ENCODE measurements at regions not wholly inside any gene's neighbourhood (a gene's known extent, or its start where the extent isn't known, plus 50 kb on each side); places are given as distances from the start of the nearest gene placed in this dataset.

DNA sequence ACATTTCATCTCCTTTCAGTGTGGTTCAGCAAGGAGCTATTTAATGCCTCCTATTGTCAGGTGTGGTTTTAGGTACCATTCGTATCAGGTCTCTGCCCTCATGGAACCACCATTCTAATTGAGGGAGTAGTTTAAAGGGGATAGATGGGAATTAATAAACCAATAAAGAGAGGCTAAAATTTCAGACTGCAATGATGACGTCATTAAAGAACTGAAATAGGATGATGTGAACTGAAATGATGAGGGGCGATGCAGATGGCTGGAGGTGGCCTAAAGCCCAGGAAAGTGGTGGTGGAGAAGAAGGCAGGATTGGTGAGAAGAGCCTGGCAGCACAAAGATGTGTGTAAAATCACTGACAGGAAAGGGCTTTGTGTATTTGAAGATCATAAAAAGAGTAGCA lies 148.9 kb upstream of the RBFOX1 start:
- DNase-seq: no peak

DNA sequence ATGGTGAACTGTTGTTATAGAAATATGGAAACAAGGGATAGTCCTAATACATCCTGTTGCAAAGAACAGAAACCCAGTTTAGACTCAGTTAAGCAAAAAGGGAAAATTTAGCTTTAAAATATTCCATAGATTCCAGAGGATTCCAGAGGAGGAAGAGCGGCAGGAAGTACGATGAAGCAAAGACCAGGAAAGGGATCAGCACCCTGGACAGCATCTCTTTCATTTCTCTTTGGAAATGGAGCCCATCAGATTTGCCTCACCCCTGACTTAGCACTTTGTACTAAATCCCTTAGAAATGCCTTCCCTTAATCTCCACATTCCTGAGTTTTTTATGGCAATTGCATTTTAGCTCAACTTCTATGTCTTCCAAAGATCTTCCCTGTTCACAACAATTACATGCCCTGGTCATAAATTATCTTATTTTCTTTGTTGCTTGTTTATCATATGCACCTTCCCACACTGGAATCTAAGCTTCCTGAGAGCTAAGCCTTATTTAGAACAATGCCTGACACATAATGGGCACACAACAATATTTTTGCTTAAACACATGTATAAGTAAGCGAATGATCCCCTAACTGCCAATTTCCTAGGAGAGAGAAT lies 150.0 kb upstream of the RBFOX1 start:
- DNase-seq: no peak

DNA sequence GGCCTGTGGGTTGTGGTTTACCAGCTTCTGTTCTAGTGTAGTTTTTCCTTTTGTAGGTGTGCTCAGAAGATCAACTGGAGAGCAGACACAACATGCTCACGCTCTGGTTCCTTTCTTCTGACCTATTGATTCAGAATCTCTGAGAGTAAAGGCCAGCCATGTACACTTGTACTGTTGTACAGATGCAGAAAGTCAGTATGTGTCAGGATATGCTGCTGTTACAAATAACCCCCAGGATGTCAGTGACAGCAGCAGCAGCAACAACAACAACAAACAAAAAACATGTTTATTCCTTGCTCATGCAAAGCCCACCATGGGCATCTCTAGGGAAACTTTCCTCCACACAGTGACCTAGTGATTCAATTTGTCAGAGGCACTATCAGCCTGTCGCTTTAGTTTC lies 154.8 kb upstream of the RBFOX1 start:
- DNase-seq: no peak

DNA sequence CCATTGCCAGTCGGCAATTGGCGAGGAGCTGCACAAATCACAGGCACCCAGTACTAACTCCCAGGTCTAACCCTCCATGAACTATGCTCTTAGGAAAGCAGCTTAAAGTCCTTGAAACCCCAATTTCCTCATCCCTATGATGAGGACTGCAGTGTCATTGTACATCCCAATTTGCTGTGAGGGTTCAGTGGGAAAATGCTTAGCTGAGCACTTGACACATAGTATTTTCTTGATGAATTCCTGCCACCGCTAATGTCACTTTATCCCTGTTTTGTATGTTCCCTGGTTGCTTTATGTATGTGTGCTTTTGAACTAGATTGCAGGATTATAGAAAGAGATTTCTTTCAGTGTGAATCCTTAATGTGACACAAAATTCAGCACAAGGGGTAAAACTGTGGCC lies 161.5 kb upstream of the RBFOX1 start:
- no peak for DNase-seq

DNA sequence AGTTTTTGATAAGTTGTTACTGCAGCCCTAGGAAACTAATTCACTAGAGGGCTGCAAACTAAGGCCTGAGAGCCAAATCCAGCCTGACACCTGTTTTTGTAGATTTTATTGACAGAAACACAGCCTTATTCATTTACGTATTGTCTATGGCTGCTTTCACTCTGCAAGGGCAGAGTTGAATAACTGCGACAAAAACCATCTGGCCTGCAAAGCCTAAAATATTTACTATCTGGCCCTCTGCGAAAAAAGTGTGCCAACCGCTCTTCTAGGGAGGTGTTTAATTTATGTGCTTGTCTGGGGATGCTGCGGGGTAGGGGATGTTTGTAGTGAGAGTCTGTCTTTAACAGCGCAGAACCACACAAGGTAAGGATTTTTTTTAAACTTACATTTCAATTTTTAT lies 165.0 kb upstream of the RBFOX1 start:
- no peak for DNase-seq

DNA sequence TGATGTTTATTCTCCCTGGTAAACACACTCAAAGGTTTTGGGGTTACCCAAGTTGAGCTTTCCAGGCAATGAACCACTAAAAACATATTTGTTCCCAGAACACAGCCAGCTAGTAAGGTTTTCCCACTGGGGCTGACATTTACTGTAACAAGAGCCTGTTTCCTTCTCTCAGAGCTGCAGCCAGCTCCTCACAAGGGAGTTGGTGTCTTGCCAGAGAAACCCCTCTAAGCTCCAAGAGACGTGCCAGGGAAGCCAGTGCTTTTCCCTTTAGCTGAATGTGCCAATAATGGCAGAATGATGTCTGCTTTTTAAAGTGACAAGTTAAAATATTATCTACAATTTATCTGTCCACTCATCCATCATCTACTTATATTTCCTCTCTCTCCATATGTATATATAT lies 170.8 kb upstream of the RBFOX1 start:
- no peak for DNase-seq

DNA sequence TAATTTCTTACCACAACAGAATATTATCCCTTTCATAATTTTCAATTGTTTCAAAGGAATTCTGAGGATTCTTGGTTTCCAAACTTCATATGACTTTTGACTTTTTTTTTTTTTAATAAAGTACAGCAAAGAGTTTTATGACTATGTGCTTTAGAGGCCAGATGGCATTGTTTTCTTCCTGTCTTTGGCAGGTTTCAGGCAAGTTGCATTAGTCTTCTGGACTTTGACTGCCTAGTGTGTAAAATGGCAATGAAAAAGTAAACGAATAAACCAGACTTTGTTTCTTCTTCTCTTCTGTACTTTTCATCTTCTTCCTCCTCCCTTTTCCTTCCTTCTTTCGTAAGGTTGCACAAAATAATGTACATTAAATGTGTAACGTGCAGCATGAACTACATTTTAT lies 172.6 kb upstream of the RBFOX1 start:
- no peak for DNase-seq

DNA sequence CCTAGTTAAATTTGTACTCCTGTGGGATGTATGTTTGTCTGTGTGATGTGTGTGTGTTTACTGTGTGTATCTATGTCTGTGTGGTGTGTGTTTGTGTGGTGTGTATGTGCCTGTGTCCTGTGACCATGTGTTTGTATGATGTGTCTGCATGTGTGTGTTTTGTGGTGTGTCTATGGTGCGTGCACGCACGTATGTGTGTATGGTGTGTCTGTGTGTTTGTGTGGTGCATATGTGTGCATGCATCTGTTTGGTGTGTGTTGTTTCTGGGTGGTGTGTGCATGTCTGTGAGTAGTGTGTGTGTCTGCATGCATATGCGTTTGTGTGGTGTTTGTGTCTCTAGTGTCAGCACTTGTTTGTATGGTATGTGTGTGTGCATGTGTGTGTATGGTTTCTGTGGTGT lies 174.2 kb upstream of the RBFOX1 start:
- DNase-seq: no peak

DNA sequence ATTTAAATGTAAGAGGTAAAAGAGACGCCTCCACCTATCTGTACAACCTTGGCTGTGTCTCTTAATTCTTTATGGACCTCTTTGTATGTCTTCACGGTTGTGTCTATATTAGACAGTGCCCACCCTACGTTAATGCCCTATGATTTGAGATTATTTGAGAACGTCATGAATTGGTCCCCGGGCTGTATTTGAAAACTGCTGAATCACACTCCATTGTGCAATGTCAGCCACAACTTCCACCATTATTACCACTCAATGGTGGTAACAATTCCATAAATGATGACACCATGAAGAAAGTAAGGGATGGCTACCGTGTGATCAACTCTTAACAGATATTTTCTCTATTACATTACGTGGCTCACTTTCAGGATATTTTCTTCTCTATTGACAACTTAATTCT lies 182.4 kb upstream of the RBFOX1 start:
- no peak for DNase-seq

DNA sequence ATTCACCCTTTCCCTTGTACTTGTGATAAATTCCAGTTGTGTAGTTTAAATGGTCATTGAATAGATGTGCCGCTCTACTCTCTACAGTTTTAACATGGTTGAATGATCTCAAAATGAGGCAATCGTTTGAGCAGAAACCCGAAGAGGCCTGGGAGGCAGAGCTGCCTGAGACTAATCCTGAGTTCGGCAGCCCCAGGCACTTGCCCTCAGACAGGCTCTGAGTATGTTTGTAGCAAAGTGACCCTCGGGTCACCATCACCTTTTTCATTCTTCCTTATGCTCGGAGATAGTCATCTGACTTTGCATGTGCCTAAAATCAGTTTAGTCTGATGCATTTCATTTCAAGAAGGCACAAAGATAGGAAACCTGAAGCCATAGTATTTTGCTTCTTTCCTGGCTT lies 184.0 kb upstream of the RBFOX1 start:
- DNase-seq: no peak

DNA sequence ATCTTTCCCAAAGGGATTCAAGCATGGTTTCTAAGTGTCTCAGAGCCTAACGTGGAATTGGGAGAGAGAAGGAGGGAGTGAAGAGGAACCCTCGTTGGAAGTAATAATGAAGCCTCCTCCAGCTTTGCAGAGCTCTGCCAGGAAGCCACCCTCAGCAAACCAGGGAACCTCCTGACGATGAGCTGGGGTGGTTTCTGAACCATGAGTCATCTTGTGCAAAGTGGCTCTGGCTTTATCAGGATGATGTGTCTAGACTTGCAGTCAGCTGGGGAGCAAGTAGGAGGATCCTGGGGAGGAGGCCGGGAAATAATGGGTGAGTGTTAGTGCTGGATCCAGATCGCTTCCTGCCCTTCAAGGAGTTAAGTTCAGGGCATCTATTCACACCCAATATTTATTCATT lies 191.7 kb upstream of the RBFOX1 start:
- DNase-seq: no peak

DNA sequence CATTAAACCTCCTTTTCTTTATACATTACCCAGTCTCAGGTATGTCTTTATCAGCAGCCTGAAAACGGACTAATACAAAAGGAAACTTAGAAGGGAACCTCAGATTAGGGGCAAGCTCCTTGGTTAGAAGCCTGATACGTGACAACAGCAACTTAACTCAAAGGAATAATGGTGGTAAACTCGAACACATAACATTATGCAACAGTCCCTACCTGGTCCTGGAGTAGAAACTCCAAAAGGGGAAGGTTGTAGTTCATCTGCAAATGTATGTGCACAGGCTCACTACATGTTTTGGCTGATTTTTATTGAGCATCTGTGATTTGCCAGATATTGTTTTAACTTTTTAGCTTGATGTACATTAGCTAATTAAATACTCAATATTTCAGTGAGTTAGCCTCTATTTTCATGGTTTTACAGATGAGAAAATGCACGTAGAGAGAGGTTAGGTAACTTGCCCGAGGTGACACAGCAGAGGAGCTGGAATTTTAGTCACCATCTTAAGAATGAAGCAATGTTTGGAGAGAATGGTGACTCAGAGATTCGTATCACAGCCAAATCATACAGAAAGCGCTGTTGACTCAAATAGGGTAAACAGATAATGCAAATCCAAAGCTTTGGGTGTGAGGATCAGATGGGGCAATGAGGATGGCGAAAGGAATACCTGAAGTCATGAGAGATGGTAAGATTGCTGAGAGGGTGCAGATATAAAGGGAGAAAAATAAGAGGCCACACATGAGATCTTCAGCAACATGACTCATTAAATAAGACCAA lies 194.9 kb upstream of the RBFOX1 start:
- no peak for DNase-seq

DNA sequence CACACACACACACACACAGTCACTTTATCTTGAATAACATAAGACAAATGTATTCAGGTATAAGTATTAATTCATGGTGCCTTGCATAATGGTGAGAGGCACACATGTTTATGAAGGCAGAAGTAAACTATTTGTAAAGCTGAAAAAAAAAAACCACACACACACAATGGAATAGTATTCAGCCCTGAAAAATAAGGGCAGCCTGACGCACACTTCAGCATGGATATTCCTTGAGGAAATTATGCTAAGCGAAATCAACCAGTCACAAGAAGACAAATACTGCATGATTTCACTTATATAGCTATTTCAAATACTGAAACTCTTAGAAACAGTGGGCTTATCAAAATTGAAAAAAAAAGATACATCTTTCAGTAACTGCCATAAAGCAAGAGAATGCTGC lies 200.2 kb upstream of the RBFOX1 start:
- DNase-seq: no peak

DNA sequence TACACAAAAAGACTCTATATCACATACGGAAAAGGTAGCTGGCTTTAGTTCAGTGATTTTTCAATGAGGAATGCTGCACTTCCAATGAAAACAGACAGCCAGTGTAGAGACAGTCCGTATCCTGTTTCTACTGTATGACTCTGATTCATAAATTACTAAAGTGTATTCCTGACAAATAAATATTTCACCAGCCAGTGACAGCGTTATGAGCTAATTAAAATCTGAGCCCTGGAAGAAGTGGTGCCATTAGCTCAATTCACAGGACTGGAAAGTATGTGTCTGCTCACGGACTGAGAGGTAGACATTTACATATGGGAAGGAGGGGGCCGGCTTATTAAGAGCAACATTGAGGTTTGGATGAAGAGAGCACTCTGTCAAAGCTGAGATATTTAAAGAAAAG lies 207.9 kb upstream of the RBFOX1 start:
- DNase-seq: no peak

DNA sequence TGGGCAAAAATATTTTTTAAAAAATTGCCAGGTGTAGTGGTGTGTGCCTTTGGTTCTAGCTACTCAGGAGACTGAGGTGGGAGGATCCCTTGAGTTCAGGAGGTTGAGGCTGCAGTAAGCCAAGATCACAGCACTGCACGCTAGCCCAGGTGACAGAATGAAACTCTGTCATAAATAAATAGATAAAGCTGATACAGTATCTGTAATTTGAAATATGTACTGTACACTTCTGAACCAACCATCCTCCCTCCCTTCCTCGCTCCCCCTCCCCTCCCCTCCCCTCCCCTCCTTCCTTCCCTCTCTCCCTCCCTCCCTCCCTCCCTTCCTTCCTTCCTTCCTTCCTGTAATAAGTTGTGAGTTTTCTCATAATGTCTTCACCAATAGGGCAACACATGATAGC lies 208.4 kb upstream of the RBFOX1 start:
- no peak for DNase-seq

DNA sequence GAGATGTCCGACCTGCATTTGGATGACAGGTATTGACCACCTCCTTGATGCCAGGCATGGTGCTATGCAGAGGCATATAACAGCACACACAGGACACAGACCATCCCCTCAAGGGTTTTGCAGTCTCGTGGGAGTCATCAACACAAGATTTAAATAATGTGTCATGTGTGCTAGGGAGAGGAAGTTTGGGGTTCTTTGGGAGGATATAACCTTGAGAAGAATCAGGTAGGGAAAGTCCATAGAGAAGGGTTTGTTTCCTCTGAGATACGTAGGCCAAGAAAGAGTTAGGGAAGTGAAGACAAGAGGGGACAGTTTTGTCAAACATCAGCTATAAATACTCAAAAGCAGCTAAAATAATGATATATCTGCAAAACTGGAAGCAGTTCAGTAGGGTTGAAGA lies 215.9 kb upstream of the RBFOX1 start:
- DNase-seq: no peak

DNA sequence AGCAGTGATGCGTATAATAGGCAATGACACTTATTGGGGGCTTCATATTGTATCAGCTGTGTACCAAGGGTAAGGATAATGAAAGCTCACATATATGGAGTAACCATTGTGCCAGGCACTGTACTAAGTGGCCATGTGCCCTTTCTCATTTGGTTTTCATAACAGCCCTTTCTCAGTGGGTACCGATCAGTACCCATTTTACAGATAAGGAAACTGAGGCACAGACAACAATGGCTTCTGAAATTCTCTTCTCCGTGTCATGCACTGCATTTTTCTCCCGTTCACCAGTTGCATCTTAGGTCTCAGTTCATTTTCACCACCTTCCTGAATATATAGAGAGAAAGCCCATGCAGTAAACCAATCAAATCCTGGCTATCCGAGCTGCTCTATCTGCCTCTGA lies 216.7 kb upstream of the RBFOX1 start:
- DNase-seq: no peak

DNA sequence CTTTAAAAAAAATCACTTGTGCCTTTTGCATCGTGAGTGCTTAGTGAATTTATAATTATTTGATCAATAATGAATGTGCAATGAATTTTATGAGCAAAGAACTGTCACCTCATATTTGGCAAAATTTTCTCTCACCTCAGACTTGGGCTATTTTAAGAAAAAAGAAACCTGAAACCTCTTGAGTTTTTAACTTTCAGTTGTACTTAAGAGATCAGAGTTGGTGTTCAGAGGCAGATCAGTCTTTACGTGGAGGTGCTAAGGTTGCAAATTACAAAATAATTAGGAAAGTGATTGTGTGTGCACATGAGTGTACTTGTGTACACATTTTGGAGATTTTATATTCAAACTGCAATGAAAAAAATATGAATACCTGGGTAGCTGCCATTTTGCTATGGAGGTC lies 218.7 kb upstream of the RBFOX1 start:
- no peak for DNase-seq

DNA sequence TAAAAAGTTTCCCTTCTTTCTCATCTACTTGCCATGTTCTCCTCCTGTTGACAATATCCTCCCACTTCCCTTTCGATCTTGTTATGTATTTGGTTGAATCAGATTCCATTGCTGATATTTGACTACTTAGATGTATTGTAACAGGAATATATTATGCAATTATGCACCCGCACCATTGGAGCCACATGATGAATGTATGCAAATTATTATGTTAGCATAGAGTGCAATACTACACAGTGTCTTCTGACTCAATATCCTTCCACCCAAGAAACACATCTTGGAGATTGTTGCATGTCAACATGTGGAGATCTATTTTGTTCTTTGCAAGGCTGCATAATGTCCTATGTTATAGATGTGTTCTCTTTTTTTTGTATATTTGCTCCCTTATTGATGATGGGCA lies 219.2 kb upstream of the RBFOX1 start:
- no peak for DNase-seq

DNA sequence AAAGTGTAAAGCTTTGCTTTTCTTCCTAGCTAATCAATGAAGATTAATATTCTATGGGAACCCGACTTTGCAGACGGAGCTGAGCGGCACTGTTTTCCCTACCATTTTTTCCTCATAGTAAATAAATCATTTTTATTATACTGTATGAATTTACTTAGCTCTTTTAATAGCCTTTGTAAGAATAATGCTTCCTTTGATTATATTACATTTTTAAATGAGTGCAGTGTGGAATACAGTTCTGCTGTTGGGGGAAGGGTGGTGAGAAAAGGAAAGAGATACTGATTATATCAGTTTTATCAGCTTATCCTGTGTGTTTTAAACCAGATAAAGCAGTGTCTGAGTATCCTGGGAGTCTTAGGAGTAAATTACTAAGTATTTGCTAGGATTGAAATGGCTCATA lies 221.4 kb upstream of the RBFOX1 start:
- no peak for DNase-seq

DNA sequence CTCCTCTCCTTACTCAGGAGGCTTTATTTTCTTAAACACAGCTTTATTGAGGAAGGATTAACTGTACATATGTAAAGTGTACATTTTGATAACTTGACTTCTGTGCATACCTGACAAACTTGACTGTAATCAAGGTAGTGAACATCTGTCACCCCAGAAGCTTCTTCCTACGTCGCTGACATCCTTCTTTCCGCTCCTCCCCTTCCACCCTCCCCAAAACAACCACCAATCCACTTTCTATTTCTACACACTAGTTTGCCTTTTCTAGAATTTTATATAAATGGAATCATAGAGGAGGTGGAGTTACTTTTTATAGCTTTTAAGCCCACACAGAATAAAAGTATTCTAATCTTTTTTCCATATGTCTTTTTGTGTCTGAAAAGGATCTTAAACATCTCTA lies 225.2 kb upstream of the RBFOX1 start:
- DNase-seq: no peak

DNA sequence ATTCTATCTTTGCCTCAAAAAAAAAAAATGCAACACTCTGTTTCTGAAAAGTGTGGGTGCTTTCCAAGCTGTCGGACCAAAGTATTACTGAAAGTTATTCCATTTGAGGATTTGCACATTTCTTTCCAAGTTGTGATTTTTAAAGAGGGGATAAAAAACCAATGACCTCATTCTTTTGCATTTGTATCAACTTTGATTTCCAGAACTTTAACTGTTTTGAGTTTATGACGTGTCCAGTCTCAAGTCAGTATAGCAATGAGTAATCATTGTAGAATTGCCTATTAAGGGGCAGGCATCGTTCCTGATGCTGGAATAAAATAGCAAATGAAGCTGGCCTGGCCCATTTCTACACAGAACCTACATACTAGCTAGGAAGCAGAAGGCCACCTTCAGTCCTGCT lies 229.6 kb upstream of the RBFOX1 start:
- no peak for DNase-seq

DNA sequence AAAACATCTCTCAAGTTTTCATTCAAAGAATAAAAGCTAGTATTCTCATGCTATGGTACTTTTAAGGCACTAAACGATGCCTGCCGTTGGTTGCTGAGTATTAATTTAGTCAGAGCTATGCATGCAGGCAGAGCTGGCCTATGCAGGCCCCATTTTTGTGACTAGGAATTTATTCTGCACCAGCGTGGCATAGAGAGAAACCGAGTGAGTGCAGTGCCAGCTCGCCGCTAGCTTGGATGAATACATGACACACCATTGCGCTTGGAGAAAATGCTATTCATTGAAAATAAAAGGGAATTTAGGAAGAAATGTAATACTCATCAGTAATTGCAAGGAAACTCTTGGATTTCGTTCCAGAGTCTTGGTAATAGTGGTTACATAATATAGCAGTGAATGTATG lies 231.6 kb upstream of the RBFOX1 start:
- DNase-seq: no peak

DNA sequence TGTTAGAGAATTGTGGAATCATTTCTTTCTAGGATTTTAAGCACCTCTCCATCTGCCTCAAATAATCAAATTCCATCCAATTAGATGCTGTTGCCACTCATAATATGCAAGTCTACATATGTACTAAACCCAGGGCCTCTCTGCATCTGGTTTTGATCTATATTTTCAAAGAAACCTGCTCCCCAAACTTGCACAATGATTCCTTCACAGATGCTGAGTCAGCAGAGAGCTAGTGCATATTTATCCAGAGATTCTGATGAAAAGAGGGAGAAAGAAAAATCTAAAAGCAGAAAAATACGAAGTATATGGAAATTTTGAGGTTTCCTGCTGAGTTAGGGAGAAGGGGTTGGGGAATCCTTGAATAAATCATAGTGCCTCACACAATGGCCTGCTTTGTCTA lies 235.1 kb upstream of the RBFOX1 start:
- no peak for DNase-seq

DNA sequence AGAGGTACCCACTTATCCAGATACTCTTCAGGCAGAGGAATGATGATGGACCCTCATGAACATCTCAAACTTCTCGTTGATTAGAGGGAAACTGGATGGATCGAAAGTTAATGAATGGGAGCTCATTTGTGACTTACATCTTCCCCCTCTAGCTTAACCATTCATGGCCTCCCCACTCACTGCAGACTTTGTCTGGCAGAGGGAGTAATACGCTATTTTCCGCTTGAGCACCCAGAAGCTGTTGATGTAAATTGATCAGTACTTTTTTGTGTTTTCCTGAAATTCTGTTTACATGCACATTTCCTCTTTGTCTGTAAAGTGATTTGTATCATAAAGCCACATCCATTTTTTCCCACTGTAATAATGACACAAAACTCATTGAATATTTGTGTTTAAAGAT lies 239.1 kb upstream of the RBFOX1 start:
- no peak for DNase-seq
